Esophagus muscularis mucosa (tissue), 4 donors: ENCODE measurements at regions not wholly inside any gene's neighbourhood (a gene's known extent, or its start where the extent isn't known, plus 50 kb on each side); places are given as distances from the start of the nearest gene placed in this dataset.

ENCODE experiments used
- DNase-seq: peaks from one replicate; pipeline ENCODE4 v3.0.0-alpha.2; 2017; ENCODE audit errors: extremely low spot score
- H3K27ac ChIP-seq, 4 donors: fragments of 200-600 bp; sonication (generic); replicated peaks in 1 of 4; 1 replicate in 3 of 4; 2 replicates in 1 of 4; pipeline ENCODE4 v1.5.1; 2016 to 2019; ENCODE audit warnings: mild to moderate bottlenecking in 1 of 4
- H3K27me3 ChIP-seq, 4 donors: fragments of 200-600 bp; sonication (generic); one replicate each; pipeline versions ENCODE4 v1.5.1 to v1.6.0; 2016 to 2019
- H3K36me3 ChIP-seq, 4 donors: fragments of 200-600 bp; sonication (generic); one replicate each; pipeline ENCODE4 v1.5.1; 2016 to 2019
- H3K4me1 ChIP-seq, 4 donors: fragments of 200-600 bp; sonication (generic); one replicate each; pipeline ENCODE4 v1.5.1; 2016 to 2019
- H3K4me3 ChIP-seq, 4 donors: fragments of 200-600 bp; sonication (generic); 1 replicate in 2 of 4; 2 replicates in 2 of 4; pipeline ENCODE4 v1.5.1; 2016 to 2019; ENCODE audit warnings: mild to moderate bottlenecking in 4 of 4, moderate library complexity in 1 of 4
- H3K9me3 ChIP-seq, 4 donors: fragments of 200-600 bp; sonication (generic); 1 replicate in 3 of 4; 2 replicates in 1 of 4; pipeline ENCODE4 v1.5.1; 2016 to 2019
- CTCF ChIP-seq, 3 experiments: fragments of 200-600 bp in 2 of 3; fragments of 450-650 bp in 1 of 3; sonication (generic) in 2 of 3; IDR thresholded peaks; one replicate each; pipeline ENCODE4 v1.5.1; 2017 to 2019; ENCODE audit warnings: antibody characterized with exemption in 3 of 3, mild to moderate bottlenecking in 2 of 3, moderate library complexity in 1 of 3
- EP300 ChIP-seq: sonication (generic); formaldehyde crosslinking; IDR thresholded peaks from one replicate; pipeline ENCODE4 v1.6.1; 2017; ENCODE audit warnings: antibody characterized with exemption
- POLR2A ChIP-seq: fragments of 450-650 bp; IDR thresholded peaks from one replicate; pipeline ENCODE4 v1.6.1; 2017; ENCODE audit warnings: antibody characterized with exemption, moderate library complexity, mild to moderate bottlenecking, low read depth
- POLR2AphosphoS5 ChIP-seq, 2 donors: sonication (generic); formaldehyde crosslinking; IDR thresholded peaks; one replicate each; pipeline ENCODE4 v1.6.1; 2017; ENCODE audit warnings: antibody characterized with exemption in 2 of 2
- WGBS: methylation state at CpG from one replicate; pipeline ENCODE4 v1.1.5; 2018; 5-methylcytosine and 5-hydroxymethylcytosine counted together
- intact Hi-C: fragments of 100-400 bp; cut with DNase I; formaldehyde crosslinking; loops from one replicate; pipeline ENCODE4 v1.15.1; 2023

DNA sequence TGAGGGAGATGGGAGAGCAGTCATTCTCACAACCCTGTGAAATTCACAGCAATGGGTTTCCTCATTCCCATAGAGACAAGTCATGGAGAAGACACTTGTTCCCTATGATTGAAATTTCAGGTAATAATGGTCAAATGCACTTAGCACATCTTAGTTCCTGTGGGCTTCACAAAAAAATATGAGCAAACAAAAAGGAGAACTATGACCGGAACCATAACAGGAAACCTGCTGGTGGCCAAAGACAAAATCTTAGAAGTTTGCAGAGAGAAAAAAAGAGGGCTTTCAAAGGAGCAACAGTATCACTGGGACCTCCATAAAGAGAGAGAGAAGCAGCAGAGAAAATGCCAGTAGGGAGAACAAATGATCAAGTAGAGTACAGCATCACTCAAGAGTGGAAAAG lies 138.9 kb upstream of the APCDD1 start:
- WGBS = 57% methylated on average over 1 of the region's 1 CpG
- no peaks in the 10 kb centered on the region for H3K36me3 ChIP-seq
- no peak for TF ChIP-seq EP300
- TF ChIP-seq POLR2A = no peak
- TF ChIP-seq POLR2AphosphoS5 (IDR thresholded peaks at IDR 0.05) = no peak
- no peak for TF ChIP-seq CTCF (IDR thresholded peaks at IDR 0.05)

GRCh38 chr18:10316778-10317177 lies 137.7 kb upstream of the APCDD1 start:
- no peaks in the 10 kb centered on the region for H3K36me3 ChIP-seq
- no peaks in the 10 kb centered on the region for H3K27me3 ChIP-seq
- TF ChIP-seq POLR2AphosphoS5 (IDR thresholded peaks at IDR 0.05) (no peak), EP300 (no peak), POLR2A (no peak), CTCF (IDR thresholded peaks at IDR 0.05) (no peak)
- intact Hi-C loops = no loop called here
- H3K9me3 ChIP-seq = no peaks in the 10 kb centered on the region
- H3K4me1 ChIP-seq = no peaks in the 10 kb centered on the region
- 84% methylated on average over 7 of the region's 7 CpGs for whole genome bisulfite sequencing
- H3K4me3 ChIP-seq = no peak overlapping the region
- no peak overlapping the region for H3K27ac ChIP-seq
- no peak for DNase-seq

More for the DNA sequence above, 138.9 kb upstream of the APCDD1 start:
- Histone ChIP-seq H3K27me3 (no peaks in the 10 kb centered on the region), H3K27ac (no peak overlapping the region), H3K4me3 (no peak overlapping the region), H3K9me3 (no peaks in the 10 kb centered on the region), H3K4me1 (no peaks in the 10 kb centered on the region)
- intact Hi-C loops = no loop called here
- DNase-seq = no peak

DNA sequence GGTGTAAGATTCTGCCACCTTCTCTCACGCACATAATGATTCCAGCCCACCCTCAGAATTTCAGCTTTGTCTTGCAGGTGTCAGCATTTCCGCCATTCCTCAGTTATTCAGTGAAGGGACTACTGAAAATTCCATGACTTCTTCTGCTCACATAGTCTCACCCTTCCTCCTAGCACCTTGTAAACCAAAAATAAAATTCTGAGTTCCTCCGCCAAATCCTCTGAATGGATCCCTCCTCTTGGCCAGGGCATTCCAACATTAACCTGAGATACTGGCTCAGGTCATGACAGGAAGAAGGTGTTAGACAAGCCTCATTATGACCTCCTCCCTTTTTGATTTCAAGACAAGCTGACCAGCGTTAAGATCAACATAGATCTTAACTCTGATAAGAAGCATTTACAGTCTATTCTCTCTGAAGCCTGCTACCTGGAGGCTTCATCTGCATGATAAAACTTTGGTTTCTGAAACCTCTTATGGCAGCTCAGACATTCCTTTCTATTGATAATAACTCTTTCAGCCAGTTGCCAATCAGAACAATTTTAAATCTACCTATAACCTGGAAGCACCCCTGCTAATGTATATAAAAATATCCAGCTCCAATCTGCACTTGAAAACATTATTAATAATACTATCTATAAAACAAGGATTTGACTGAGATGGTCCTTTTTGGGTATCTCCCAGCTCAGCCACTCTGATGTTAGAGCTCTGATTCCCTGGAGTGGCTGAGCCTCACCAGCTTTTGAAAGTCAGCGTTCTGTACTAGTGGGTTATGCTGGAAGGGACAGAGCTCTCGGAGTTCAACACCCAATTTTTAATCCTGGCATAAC lies 136.4 kb upstream of the APCDD1 start:
- intact Hi-C loops = no loop called here
- H3K9me3 ChIP-seq = no peaks in the 10 kb centered on the region
- no peaks in the 10 kb centered on the region for H3K27me3 ChIP-seq
- TF ChIP-seq CTCF (IDR thresholded peaks at IDR 0.05) (no peak), POLR2AphosphoS5 (IDR thresholded peaks at IDR 0.05) (no peak), POLR2A (no peak)
- H3K4me3 ChIP-seq = no peak overlapping the region
- no peaks in the 10 kb centered on the region for H3K36me3 ChIP-seq
- no peak for DNase-seq
- WGBS = 79% methylated on average over 6 of the region's 6 CpGs
- H3K27ac ChIP-seq = no peak overlapping the region
- H3K4me1 ChIP-seq = no peaks in the 10 kb centered on the region

DNA sequence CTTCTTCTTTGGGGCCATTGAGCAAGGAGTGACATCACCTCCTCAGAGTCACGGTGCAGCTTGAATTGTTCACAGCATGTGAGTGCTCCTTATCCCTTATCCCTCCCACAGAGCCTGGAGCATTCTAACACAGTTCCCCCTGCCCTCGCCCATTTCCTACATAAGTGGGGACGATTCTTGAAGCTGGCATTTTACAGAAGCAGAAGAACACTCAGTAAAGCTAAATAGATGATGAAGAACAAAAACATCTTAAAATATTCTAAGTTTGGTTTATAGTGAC lies 135.8 kb upstream of the APCDD1 start:
- WGBS = 58% methylated on average over 3 of the region's 3 CpGs
- no peak for DNase-seq
- intact Hi-C loops = no loop called here
- TF ChIP-seq POLR2AphosphoS5 (IDR thresholded peaks at IDR 0.05) = no peak
- TF ChIP-seq CTCF (IDR thresholded peaks at IDR 0.05) = no peak
- no peak for TF ChIP-seq EP300
- no peak for TF ChIP-seq POLR2A
- Histone ChIP-seq H3K27ac (no peak overlapping the region), H3K4me3 (no peak overlapping the region), H3K9me3 (no peaks in the 10 kb centered on the region), H3K27me3 (no peaks in the 10 kb centered on the region), H3K4me1 (no peaks in the 10 kb centered on the region), H3K36me3 (no peaks in the 10 kb centered on the region)

- Histone ChIP-seq H3K27ac (no peak overlapping the region), H3K9me3 (no peaks in the 10 kb centered on the region), H3K4me1 (no peaks in the 10 kb centered on the region), H3K36me3 (no peaks in the 10 kb centered on the region), H3K27me3 (no peaks in the 10 kb centered on the region), H3K4me3 (no peak overlapping the region)
- intact Hi-C loops = no loop called here
- WGBS = 89% methylated on average over 2 of the region's 2 CpGs
- no peak for DNase-seq
- no peak for TF ChIP-seq EP300
- TF ChIP-seq CTCF (IDR thresholded peaks at IDR 0.05) = no peak
- no peak for TF ChIP-seq POLR2A
- no peak for TF ChIP-seq POLR2AphosphoS5 (IDR thresholded peaks at IDR 0.05)
These were observed 135.4 kb upstream of the APCDD1 start for GRCh38 chr18:10319026-10319425.
